Ovary (tissue), 3 donors: ENCODE measurements at regions not wholly inside any gene's neighbourhood (a gene's known extent, or its start where the extent isn't known, plus 50 kb on each side); places are given as distances from the start of the nearest gene placed in this dataset.

Experiments
- CTCF ChIP-seq, 3 donors: fragments of 450-650 bp in 2 of 3; fragments of 200-600 bp in 1 of 3; IDR thresholded peaks; one replicate each; pipeline versions ENCODE4 v1.5.1 to v1.8.0; 2016 to 2022; ENCODE audit warnings: antibody characterized with exemption in 3 of 3, mild to moderate bottlenecking in 1 of 3
- EP300 ChIP-seq: sonication (generic); formaldehyde crosslinking; IDR thresholded peaks from one replicate; pipeline ENCODE4 v1.6.1; 2017; ENCODE audit warnings: antibody characterized with exemption
- donor health status: DM: no; HTN: no; CAD: no.

- TF ChIP-seq CTCF (IDR thresholded peaks at IDR 0.05) (no peak), EP300 (no peak)
These were observed 1120.4 kb upstream of the WWC1 start for GRCh38 chr5:167171056-167171455.
